GM12878 (cell line): ENCODE measurements at regions not wholly inside any gene's neighbourhood (a gene's known extent, or its start where the extent isn't known, plus 50 kb on each side); places are given as distances from the start of the nearest gene placed in this dataset.

Experiments
- ATAC-seq: fragments of 200-7000 bp; cut with Tn5 transposase; 3 replicates; pipeline ENCODE4 v1.9.1; 2020; ENCODE audit warnings: mild to moderate bottlenecking, moderate library complexity
- BruUV-seq: library from RNA; stranded (reverse); fragments of 400-500 nt; replicated peaks from 2 replicates; lab custom pipeline; 2021; lab: Mats Ljungman, UMichigan
- CTCF ChIA-PET: fragments of 300-600 bp; sonication (Branson Sonifier 250); formaldehyde crosslinking; extraction: SDS; loops from one replicate; lab custom pipeline; 2021; ENCODE audit warnings: inconsistent platforms; lab: Yijun Ruan, JAX
- POLR2A ChIA-PET: fragments of 350-600 bp; formaldehyde crosslinking; extraction: SDS; loops from one replicate; lab custom pipeline; 2021; ENCODE audit warnings: inconsistent platforms; lab: Charles Lee
- RAD21 ChIA-PET: fragments of 300-600 bp; sonication (Branson Sonifier 250); formaldehyde crosslinking; loops from one replicate; lab custom pipeline; 2023; ENCODE audit warnings: antibody characterized with exemption; ENCODE audit not compliant: unreplicated experiment; lab: Charles Lee
- SMC1A ChIA-PET: fragments of 300-600 bp; sonication (Branson Sonifier 250); formaldehyde crosslinking; loops from one replicate; lab custom pipeline; 2023; ENCODE audit not compliant: unreplicated experiment, uncharacterized antibody; lab: Charles Lee
- DNase-seq: peaks from one replicate; pipeline ENCODE4 v3.0.0-alpha.2; 2011; ENCODE audit warnings: low read depth, low spot score
- FAIRE-seq: peaks from 3 replicates; lab custom pipeline; 2011; peaks lifted over from hg19 to GRCh38; lab: Jason Lieb, UNC
- H2AFZ ChIP-seq: 2 replicates; pipeline ENCODE4 v1.6.0; 2011; ENCODE audit warnings: low read depth, low read length, control low read depth; ENCODE audit not compliant: control insufficient read depth
- H3K27ac ChIP-seq: 2 replicates; pipeline ENCODE4 v1.5.1; 2011; ENCODE audit warnings: control low read depth; ENCODE audit not compliant: control insufficient read depth, insufficient read depth
- H3K27me3 ChIP-seq, 2 experiments: replicated peaks in 1 of 2; 2 replicates each; pipeline versions ENCODE4 v1.6.0 to v1.6.1; 2011; ENCODE audit warnings: low read length in 1 of 2; ENCODE audit not compliant: control insufficient read depth in 2 of 2, insufficient read depth in 2 of 2
- H3K36me3 ChIP-seq, 2 experiments: 2 replicates each; pipeline ENCODE4 v1.5.1; 2011; ENCODE audit warnings: low read length in 1 of 2; ENCODE audit not compliant: control insufficient read depth in 2 of 2, insufficient read depth in 2 of 2
- H3K4me1 ChIP-seq: 2 replicates; pipeline ENCODE4 v1.6.1; 2011; ENCODE audit warnings: mild to moderate bottlenecking, low read length, moderate library complexity, mixed read lengths; ENCODE audit not compliant: control insufficient read depth, insufficient read depth
- H3K4me2 ChIP-seq: 2 replicates; pipeline ENCODE4 v1.6.0; 2011; ENCODE audit warnings: control low read depth; ENCODE audit not compliant: control insufficient read depth, insufficient read depth
- H3K4me3 ChIP-seq: fragments of 200-600 bp; sonication (generic); 2 replicates; pipeline ENCODE4 v1.5.1; 2016
- H3K79me2 ChIP-seq: 2 replicates; pipeline ENCODE4 v1.6.0; 2011; ENCODE audit warnings: low read length; ENCODE audit not compliant: control insufficient read depth, insufficient read depth
- H3K9ac ChIP-seq: 2 replicates; pipeline ENCODE4 v1.8.0; 2011; ENCODE audit warnings: low read length, control low read depth, mixed read lengths; ENCODE audit not compliant: control insufficient read depth, insufficient read depth
- H3K9me3 ChIP-seq: replicated peaks from 3 replicates; pipeline ENCODE4 v1.5.1; 2011; ENCODE audit warnings: mild to moderate bottlenecking, low read length; ENCODE audit not compliant: control insufficient read depth, insufficient read depth
- H4K20me1 ChIP-seq: 2 replicates; pipeline ENCODE4 v1.6.0; 2011; ENCODE audit not compliant: control insufficient read depth, insufficient read depth
- CREB1 ChIP-seq: IDR thresholded peaks from 2 replicates; pipeline ENCODE4 v1.6.1; 2012; ENCODE audit warnings: low read depth, mild to moderate bottlenecking, inconsistent platforms
- EGR1 ChIP-seq, 2 experiments: IDR thresholded peaks; 1 replicate in 1 of 2; 2 replicates in 1 of 2; pipeline ENCODE4 v1.6.1; 2011 to 2012; ENCODE audit warnings: low read depth in 2 of 2, low read length in 2 of 2, borderline replicate concordance in 1 of 2, mild to moderate bottlenecking in 1 of 2, moderate library complexity in 1 of 2
- MTA2 ChIP-seq: fragments of 450-650 bp; IDR thresholded peaks from 2 replicates; pipeline ENCODE4 v1.6.1; 2016; ENCODE audit warnings: low read depth, mild to moderate bottlenecking, moderate library complexity
- NFXL1 ChIP-seq: fragments of 450-650 bp; IDR thresholded peaks from 2 replicates; pipeline ENCODE4 v1.6.1; 2017; ENCODE audit warnings: antibody characterized with exemption, mild to moderate bottlenecking, borderline replicate concordance
- NKRF ChIP-seq: fragments of 450-650 bp; conservative IDR thresholded peaks from 2 replicates; pipeline ENCODE4 v1.6.1; 2017; ENCODE audit warnings: mild to moderate bottlenecking, moderate library complexity
- PML ChIP-seq: IDR thresholded peaks from 2 replicates; pipeline ENCODE4 v1.6.1; 2012; ENCODE audit warnings: low read length, inconsistent platforms
- RUNX3 ChIP-seq: IDR thresholded peaks from 2 replicates; pipeline ENCODE4 v1.6.1; 2012; ENCODE audit warnings: low read length, inconsistent platforms
- SMC3 ChIP-seq: IDR thresholded peaks from 2 replicates; pipeline ENCODE4 v1.6.1; 2011; ENCODE audit warnings: low read length, improper control_type of control experiment, borderline replicate concordance
- ZNF217 ChIP-seq: fragments of 450-650 bp; IDR thresholded peaks from 2 replicates; pipeline ENCODE4 v1.6.1; 2017; ENCODE audit warnings: antibody characterized with exemption, mild to moderate bottlenecking
- WGBS: methylation state at CpG from one replicate; pipeline ENCODE4 v1.1.6; 2016; ENCODE audit warnings: low lambda C conversion rate; ENCODE audit not compliant: insufficient replicate concordance, insufficient coverage; ENCODE audit errors: missing lambda C conversion rate; 5-methylcytosine and 5-hydroxymethylcytosine counted together
- in situ Hi-C: fragments of 300-500 bp; cut with MboI; formaldehyde crosslinking; loops from 9 replicates; pipeline ENCODE4 v1.14.3; 2018; ENCODE audit warnings: mixed read lengths
- intact Hi-C: fragments of 100-400 bp; cut with micrococcal nuclease; formaldehyde crosslinking; loops from one replicate; pipeline ENCODE4 v1.14.2; 2022; ENCODE audit not compliant: unreplicated experiment
- TF ChIP-seq, protein P1 (sequence below): IDR thresholded peaks from 2 replicates; pipeline ENCODE4 v1.6.1; 2012; ENCODE audit warnings: low read depth, low read length, improper control_type of control experiment
- TF ChIP-seq, protein P2 (sequence below): IDR thresholded peaks from 2 replicates; pipeline ENCODE4 v1.6.1; 2011; ENCODE audit warnings: low read depth, low read length, improper control_type of control experiment, borderline replicate concordance
- TF ChIP-seq, protein P3 (sequence below): IDR thresholded peaks from 2 replicates; pipeline ENCODE4 v1.6.1; 2012; ENCODE audit warnings: low read depth, low read length, improper control_type of control experiment

DNA sequence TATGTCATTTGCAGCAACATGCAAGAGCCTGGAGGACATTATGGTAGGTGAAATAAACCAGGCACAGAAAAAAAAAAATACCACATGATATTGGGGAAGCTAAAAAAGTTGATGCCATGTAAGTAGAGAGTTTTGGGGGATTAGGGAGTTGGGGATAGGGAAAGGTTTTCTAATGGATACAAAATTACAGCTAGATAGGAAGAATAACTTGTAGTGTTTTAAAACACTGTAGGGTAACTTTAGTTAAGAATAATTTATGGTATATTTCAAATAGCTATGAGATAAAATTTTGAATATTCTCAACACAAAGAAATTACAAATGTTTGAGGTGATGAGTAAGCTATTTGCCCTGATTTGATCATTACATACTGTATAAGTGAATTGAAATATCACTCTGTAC is 1456.7 kb upstream of the MIR17HG start:
- TF ChIP-seq CREB1 (no peak), PML (no peak), NFXL1 (no peak), SMC3 (no peak)
- TF ChIP-seq, protein P1, sequence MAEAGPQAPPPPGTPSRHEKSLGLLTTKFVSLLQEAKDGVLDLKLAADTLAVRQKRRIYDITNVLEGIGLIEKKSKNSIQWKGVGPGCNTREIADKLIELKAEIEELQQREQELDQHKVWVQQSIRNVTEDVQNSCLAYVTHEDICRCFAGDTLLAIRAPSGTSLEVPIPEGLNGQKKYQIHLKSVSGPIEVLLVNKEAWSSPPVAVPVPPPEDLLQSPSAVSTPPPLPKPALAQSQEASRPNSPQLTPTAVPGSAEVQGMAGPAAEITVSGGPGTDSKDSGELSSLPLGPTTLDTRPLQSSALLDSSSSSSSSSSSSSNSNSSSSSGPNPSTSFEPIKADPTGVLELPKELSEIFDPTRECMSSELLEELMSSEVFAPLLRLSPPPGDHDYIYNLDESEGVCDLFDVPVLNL: no peak
- intact Hi-C loops: no loop called here
- no peaks in the 10 kb centered on the region for H3K27me3 ChIP-seq
- ChIA-PET POLR2A (no interaction called here), CTCF (interaction anchor here (1.1 kb wide), 1 partner anchor 9 kb away, joined by 3 read pairs; no protein-coding TSS in a partner anchor), SMC1A (interaction anchor here (0.9 to 1.1 kb wide), 2 partner anchors 11 to 22 kb away, joined by 3 read pairs; no protein-coding TSS in a partner anchor), RAD21 (no interaction called here)
- no peaks in the 10 kb centered on the region for H3K9me3 ChIP-seq
- no peak for DNase-seq
- no peak for FAIRE-seq
- in situ Hi-C loops: no loop called here
- H3K4me2 ChIP-seq: no peak overlapping the region
- no peak for ATAC-seq
- H3K4me1 ChIP-seq: no peaks in the 10 kb centered on the region
- no peaks in the 10 kb centered on the region for H3K79me2 ChIP-seq
- BruUV-seq: no TSS peak
- no peak overlapping the region for H2AFZ ChIP-seq
- no peaks in the 10 kb centered on the region for H4K20me1 ChIP-seq
- H3K27ac ChIP-seq: no peak overlapping the region
- H3K9ac ChIP-seq: no peak overlapping the region
- no peak overlapping the region for H3K4me3 ChIP-seq
- no peaks in the 10 kb centered on the region for H3K36me3 ChIP-seq

DNA sequence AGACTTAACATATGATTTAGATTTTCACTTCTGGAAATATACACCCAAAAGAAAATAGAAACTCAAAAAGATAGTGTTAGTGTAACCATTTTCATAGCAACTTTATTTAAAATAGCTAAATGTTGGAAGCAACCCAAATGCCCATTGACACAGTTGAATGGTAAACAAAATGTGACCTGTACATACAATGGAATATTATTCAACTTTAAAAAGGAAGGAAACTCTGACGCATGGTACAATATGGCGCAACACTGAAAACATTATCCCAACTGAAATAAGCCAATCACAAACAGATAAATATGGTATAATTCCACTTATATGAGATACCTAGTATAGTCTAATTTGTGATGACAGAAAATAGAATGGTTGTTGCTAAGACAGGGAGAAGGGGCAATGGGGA is 1456.1 kb upstream of the MIR17HG start:
- Histone ChIP-seq H3K9ac (no peak overlapping the region), H3K9me3 (no peaks in the 10 kb centered on the region), H3K27ac (no peak overlapping the region), H3K4me2 (no peak overlapping the region), H3K79me2 (no peaks in the 10 kb centered on the region), H4K20me1 (no peaks in the 10 kb centered on the region), H3K27me3 (no peaks in the 10 kb centered on the region), H3K4me3 (no peak overlapping the region), H3K4me1 (no peaks in the 10 kb centered on the region), H2AFZ (no peak overlapping the region), H3K36me3 (no peaks in the 10 kb centered on the region)
- ChIA-PET POLR2A (no interaction called here), SMC1A (interaction anchor here (0.7 to 1.1 kb wide), 3 partner anchors 11 to 22 kb away, joined by 3 read pairs; no protein-coding TSS in a partner anchor), RAD21 (no interaction called here), CTCF (interaction anchor here (1.1 kb wide), 1 partner anchor 9 kb away, joined by 3 read pairs; no protein-coding TSS in a partner anchor)
- no TSS peak for BruUV-seq
- intact Hi-C loops: no loop called here
- WGBS: 68% methylated on average over 2 of the region's 2 CpGs
- in situ Hi-C loops: no loop called here
- DNase-seq: no peak
- no peak for FAIRE-seq
- no peak for ATAC-seq
- TF ChIP-seq ZNF217 (no peak), RUNX3 (no peak), EGR1 (IDR thresholded peaks at IDR 0.05; ENCODE audit: borderline replicate concordance in 1 of 2, low read depth in 2 of 2, low read length in 2 of 2) (no peak), NKRF (no peak), MTA2 (no peak)
- TF ChIP-seq, protein P2, sequence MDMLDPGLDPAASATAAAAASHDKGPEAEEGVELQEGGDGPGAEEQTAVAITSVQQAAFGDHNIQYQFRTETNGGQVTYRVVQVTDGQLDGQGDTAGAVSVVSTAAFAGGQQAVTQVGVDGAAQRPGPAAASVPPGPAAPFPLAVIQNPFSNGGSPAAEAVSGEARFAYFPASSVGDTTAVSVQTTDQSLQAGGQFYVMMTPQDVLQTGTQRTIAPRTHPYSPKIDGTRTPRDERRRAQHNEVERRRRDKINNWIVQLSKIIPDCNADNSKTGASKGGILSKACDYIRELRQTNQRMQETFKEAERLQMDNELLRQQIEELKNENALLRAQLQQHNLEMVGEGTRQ: no peak
- TF ChIP-seq, protein P3, sequence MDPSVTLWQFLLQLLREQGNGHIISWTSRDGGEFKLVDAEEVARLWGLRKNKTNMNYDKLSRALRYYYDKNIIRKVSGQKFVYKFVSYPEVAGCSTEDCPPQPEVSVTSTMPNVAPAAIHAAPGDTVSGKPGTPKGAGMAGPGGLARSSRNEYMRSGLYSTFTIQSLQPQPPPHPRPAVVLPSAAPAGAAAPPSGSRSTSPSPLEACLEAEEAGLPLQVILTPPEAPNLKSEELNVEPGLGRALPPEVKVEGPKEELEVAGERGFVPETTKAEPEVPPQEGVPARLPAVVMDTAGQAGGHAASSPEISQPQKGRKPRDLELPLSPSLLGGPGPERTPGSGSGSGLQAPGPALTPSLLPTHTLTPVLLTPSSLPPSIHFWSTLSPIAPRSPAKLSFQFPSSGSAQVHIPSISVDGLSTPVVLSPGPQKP: no peak
